HG03378 (cell line): ENCODE measurements at regions not wholly inside any gene's neighbourhood (a gene's known extent, or its start where the extent isn't known, plus 50 kb on each side); places are given as distances from the start of the nearest gene placed in this dataset.
"Not testable (repeated sequence)": the region's sequence is repeated elsewhere in the genome, so short reads cannot be mapped to it uniquely, and the experiment has no call there.

Source experiments
- ATAC-seq: cut with Tn5 transposase; IDR thresholded peaks from one replicate; pipeline ENCODE4 v1.9.1; 2021; ENCODE audit warnings: mild to moderate bottlenecking, moderate library complexity; ENCODE audit not compliant: unreplicated experiment

- not testable (repeated sequence) for ATAC-seq
Observed at GRCh38 chr16:18157854-18158253, 178.7 kb downstream of the NPIPA8 start.

GRCh38 chr16:18152832-18153231, 183.7 kb downstream of the NPIPA8 start:
- not testable (repeated sequence) for ATAC-seq

- not testable (repeated sequence) for ATAC-seq
Observed at GRCh38 chr16:18148132-18148531, 188.4 kb downstream of the NPIPA8 start.

GRCh38 chr16:18146601-18147142, 189.9 kb downstream of the NPIPA8 start:
- ATAC-seq: not testable (repeated sequence)

- ATAC-seq: not testable (repeated sequence)
Observed at GRCh38 chr16:18142066-18142465, 194.5 kb downstream of the NPIPA8 start.

GRCh38 chr16:18136288-18136687, 200.2 kb downstream of the NPIPA8 start:
- not testable (repeated sequence) for ATAC-seq

- ATAC-seq: not testable (repeated sequence)
Observed at GRCh38 chr16:18135024-18135423, 201.5 kb downstream of the NPIPA8 start.

GRCh38 chr16:18131587-18131986, 204.9 kb downstream of the NPIPA8 start:
- not testable (repeated sequence) for ATAC-seq

- ATAC-seq: not testable (repeated sequence)
Observed at GRCh38 chr16:18130478-18131120, 205.9 kb downstream of the NPIPA8 start.

- ATAC-seq: not testable (repeated sequence)
Observed at GRCh38 chr16:18127033-18127432, 209.5 kb downstream of the NPIPA8 start.

- ATAC-seq: not testable (repeated sequence)
Observed at GRCh38 chr16:18119092-18119491, 217.4 kb downstream of the NPIPA8 start.

GRCh38 chr16:18118684-18119083, 217.9 kb downstream of the NPIPA8 start:
- not testable (repeated sequence) for ATAC-seq

- not testable (repeated sequence) for ATAC-seq
Observed at GRCh38 chr16:18118071-18118470, 218.5 kb downstream of the NPIPA8 start.

GRCh38 chr16:18104412-18104811, 232.1 kb downstream of the NPIPA8 start:
- not testable (repeated sequence) for ATAC-seq

GRCh38 chr16:18101077-18101476, 235.5 kb downstream of the NPIPA8 start:
- not testable (repeated sequence) for ATAC-seq

- not testable (repeated sequence) for ATAC-seq
Observed at GRCh38 chr16:18092605-18093004, 243.9 kb downstream of the NPIPA8 start.

GRCh38 chr16:18080658-18081363, 255.7 kb downstream of the NPIPA8 start:
- ATAC-seq: not testable (repeated sequence)

- not testable (repeated sequence) for ATAC-seq
Observed at GRCh38 chr16:18077910-18078309, 258.6 kb downstream of the NPIPA8 start.

GRCh38 chr16:18072161-18072560, 264.4 kb downstream of the NPIPA8 start:
- ATAC-seq: no peak

GRCh38 chr16:18069683-18070082, 266.9 kb downstream of the NPIPA8 start:
- no peak for ATAC-seq

- ATAC-seq: no peak
Observed at GRCh38 chr16:18068477-18068876, 268.1 kb downstream of the NPIPA8 start.

GRCh38 chr16:18062713-18063112, 273.8 kb downstream of the NPIPA8 start:
- no peak for ATAC-seq
